WERI-Rb-1 (cell line): ENCODE measurements at regions not wholly inside any gene's neighbourhood (a gene's known extent, or its start where the extent isn't known, plus 50 kb on each side); places are given as distances from the start of the nearest gene placed in this dataset.

Experiments used
- DNase-seq: peaks from one replicate; pipeline ENCODE4 v3.0.0-alpha.2; 2020
- H3K27ac ChIP-seq: fragments of 250-450 bp; sonication (Bioruptor Pico); 2 replicates; pipeline ENCODE4 v1.5.1; 2020; ENCODE audit warnings: mild to moderate bottlenecking, moderate library complexity
- H3K27me3 ChIP-seq: fragments of 250-450 bp; sonication (Bioruptor Pico); 2 replicates; pipeline ENCODE4 v1.5.1; 2021; ENCODE audit warnings: mild to moderate bottlenecking, low read depth, moderate library complexity; ENCODE audit not compliant: insufficient read depth, severe bottlenecking
- H3K36me3 ChIP-seq: fragments of 250-450 bp; sonication (Bioruptor Pico); 2 replicates; pipeline ENCODE4 v1.5.1; 2020; ENCODE audit warnings: mild to moderate bottlenecking, moderate library complexity
- H3K4me3 ChIP-seq: 2 replicates; pipeline ENCODE4 v1.5.1; 2011; ENCODE audit warnings: low read depth, mild to moderate bottlenecking, control low read depth, low read length
- H3K9me3 ChIP-seq: fragments of 250-450 bp; sonication (Bioruptor Pico); 2 replicates; pipeline ENCODE4 v1.5.1; 2021; ENCODE audit warnings: mild to moderate bottlenecking, moderate library complexity; ENCODE audit not compliant: severe bottlenecking
- TF ChIP-seq, protein P1 (sequence below): IDR thresholded peaks from 2 replicates; pipeline ENCODE4 v1.5.1; 2011; ENCODE audit warnings: low read depth, mild to moderate bottlenecking, control low read depth, inconsistent platforms, low read length

DNA sequence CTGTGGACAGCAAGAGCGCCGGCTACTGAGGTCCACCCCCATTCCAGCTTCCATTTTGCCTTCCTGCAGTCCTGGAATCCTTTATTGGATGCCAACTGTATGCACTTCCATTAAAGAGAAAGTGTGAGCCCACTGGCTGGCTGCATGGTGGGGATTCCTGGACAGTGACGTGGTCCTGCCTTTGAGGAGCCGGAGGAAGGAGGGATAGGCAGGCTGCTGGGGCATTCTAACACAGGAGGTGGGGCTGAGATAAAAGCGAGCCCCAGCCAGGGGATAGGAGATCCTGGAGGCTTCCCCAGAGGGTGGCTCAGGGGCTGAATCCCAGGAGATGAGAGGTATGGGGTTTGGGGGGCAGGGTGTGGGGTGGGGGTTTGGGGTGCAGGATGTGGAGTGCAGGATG, 984.7 kb downstream of the BRD1 start:
- Histone ChIP-seq H3K9me3 (no peaks in the 10 kb centered on the region), H3K27me3 (no peaks in the 10 kb centered on the region), H3K36me3 (no peaks in the 10 kb centered on the region), H3K4me3 (no peak overlapping the region), H3K27ac (no peak overlapping the region)
- DNase-seq, result no peak
- TF ChIP-seq, protein P1, sequence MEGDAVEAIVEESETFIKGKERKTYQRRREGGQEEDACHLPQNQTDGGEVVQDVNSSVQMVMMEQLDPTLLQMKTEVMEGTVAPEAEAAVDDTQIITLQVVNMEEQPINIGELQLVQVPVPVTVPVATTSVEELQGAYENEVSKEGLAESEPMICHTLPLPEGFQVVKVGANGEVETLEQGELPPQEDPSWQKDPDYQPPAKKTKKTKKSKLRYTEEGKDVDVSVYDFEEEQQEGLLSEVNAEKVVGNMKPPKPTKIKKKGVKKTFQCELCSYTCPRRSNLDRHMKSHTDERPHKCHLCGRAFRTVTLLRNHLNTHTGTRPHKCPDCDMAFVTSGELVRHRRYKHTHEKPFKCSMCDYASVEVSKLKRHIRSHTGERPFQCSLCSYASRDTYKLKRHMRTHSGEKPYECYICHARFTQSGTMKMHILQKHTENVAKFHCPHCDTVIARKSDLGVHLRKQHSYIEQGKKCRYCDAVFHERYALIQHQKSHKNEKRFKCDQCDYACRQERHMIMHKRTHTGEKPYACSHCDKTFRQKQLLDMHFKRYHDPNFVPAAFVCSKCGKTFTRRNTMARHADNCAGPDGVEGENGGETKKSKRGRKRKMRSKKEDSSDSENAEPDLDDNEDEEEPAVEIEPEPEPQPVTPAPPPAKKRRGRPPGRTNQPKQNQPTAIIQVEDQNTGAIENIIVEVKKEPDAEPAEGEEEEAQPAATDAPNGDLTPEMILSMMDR, result no peak

DNA sequence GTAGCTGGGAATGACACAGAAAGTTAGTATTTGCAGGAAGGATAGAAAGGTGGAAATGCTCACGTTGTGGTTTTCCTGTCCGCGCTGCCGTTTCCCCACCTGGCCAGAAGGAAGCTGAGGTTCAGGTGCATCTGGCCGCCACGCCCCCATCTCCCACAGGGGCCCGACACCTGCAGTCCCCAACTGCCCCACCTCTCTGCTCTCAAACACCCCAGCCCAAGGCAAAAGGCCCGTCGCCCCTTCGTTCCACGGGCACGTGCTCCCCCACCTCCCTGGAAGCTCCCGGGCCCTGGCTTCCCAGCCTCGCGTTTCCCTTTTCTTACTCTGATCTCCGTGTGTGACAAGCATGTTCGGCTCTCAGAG, 985.1 kb downstream of the BRD1 start:
- TF ChIP-seq, protein P1, result no peak
- no peak for DNase-seq

DNA sequence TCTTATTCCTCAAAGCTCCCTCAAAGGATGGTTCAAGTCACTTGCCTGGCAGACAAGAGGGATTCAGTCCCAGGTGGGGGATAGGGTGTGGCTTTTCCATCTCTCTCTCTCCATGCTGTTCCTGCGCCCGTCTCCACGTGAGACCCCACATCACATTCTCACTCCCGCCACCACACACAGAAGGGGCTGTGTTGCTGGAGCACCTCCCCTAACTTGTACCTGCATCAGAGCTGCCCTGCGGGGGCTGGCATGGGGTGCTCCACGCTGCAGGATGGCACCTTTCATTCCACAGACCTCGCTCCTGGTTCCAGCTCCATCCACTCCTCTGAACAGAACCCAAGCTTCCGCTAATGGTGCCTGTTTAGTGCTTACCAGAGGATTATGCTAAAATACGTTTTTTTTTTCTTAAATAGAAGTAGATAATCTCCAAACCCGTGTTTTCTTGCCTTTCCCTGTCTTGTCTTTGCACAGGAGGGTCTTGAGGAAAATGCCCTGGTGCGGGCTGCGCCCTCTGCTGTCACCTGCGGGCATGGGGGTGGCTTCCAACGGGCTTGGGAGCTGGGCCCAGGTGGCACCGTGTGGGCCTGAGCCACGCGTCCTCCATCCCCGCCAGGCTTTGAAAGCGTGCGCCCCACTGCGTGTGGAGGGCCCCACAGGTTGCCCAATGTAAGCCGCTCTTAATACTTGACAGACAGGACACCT, 985.6 kb downstream of the BRD1 start:
- no peak for DNase-seq
- no peak overlapping the region for H3K4me3 ChIP-seq
- TF ChIP-seq, protein P1, result no peak
- H3K27me3 ChIP-seq, result no peaks in the 10 kb centered on the region
- no peaks in the 10 kb centered on the region for H3K36me3 ChIP-seq
- H3K9me3 ChIP-seq, result no peaks in the 10 kb centered on the region
- H3K27ac ChIP-seq, result no peak overlapping the region

More for the DNA sequence above, 985.1 kb downstream of the BRD1 start:
- H3K27ac ChIP-seq, result no peak overlapping the region
- no peak overlapping the region for H3K4me3 ChIP-seq
- H3K9me3 ChIP-seq, result no peaks in the 10 kb centered on the region
- no peaks in the 10 kb centered on the region for H3K27me3 ChIP-seq
- no peaks in the 10 kb centered on the region for H3K36me3 ChIP-seq

DNA sequence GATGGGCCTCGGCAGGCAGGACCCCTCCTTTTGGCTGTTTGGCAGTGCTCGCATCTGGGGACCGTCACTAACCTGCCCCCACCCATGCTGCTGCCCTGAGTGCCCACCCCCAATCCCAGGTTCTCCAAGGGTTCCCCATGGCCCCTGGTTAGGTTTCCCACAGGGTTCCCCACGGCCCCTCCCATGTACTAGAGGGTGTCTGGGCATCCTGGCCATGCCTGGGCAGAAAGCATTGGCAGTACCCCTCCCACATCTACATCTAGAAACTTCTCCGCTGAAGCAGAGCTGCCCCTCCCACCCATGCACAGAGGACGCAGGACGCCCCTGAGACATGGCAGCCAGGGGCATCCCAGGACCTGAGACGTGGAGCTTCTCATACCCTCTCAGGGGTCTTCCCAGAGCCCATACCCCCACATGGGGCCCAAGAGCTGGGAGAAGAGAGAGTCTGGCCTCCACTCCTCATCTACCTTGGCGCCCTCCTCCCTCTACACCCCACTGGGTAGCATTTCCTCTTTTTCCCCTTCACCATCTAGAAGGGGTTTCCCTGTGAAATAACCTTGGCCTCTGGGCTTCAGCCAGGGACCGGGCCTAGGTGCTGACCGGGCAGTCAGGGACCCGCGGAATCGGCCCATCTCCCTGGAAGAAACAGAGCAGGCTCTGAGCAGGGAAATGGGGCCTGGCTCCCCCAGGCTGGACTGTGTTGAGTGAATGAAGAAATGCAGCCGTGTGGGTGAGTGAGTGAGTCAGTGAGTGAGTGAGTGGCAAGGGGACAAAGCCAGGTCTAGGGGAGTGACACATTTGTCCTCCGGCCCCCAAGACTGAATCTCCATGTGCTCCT, 987.3 kb downstream of the BRD1 start:
- H3K27me3 ChIP-seq, result no peaks in the 10 kb centered on the region
- no peaks in the 10 kb centered on the region for H3K36me3 ChIP-seq
- no peak for DNase-seq
- TF ChIP-seq, protein P1, result no peak
- H3K27ac ChIP-seq, result no peak overlapping the region
- H3K9me3 ChIP-seq, result no peaks in the 10 kb centered on the region
- H3K4me3 ChIP-seq, result no peak overlapping the region

DNA sequence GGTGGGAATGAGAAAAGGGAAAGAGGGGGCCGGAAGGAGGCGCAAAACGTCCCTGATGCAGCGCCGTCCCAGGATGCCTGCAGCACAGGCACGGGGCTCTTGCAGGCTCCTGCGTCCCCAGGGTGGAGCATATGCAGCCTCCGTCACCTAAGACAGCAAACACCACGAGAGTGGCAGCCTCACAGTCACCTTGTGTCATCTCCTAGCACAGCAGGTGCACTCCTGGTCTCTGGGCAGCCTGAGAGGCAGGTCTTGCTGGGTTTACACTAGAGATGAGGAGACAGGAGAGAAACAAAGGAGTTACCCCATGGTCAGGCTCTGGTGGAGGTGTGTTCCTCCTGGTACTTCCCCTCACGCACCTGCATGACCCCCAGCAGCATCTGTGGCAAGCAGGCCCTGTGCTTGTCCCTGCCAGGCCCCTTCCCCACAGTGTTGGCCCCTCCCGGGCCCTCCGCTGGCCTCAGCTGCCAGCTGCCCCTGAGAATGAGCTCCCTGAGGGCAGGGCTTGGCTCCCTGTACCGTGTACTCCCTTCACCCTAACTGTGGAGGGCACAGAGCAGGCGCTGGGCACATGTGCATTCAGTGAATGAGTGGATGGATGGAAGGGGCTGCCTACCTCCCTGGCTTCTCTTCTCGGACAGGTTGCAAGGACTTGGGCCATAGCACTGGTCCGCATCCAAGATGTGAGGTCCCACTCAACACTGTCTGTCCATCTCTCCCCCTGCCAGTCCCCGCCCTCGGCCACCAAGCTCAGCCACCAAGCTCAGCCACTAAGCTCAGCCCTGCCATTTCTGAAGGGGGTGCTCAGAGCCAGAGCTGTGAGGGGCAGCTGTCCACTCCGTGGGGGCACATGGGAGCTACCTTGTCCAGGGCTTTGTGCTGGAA, 988.6 kb downstream of the BRD1 start:
- no peak overlapping the region for H3K27ac ChIP-seq
- no peaks in the 10 kb centered on the region for H3K27me3 ChIP-seq
- H3K4me3 ChIP-seq, result no peak overlapping the region
- H3K36me3 ChIP-seq, result no peaks in the 10 kb centered on the region
- no peak for DNase-seq
- TF ChIP-seq, protein P1, result no peak
- no peaks in the 10 kb centered on the region for H3K9me3 ChIP-seq
